Endothelial cell of umbilical vein (primary cell): ENCODE measurements at regions not wholly inside any gene's neighbourhood (a gene's known extent, or its start where the extent isn't known, plus 50 kb on each side); places are given as distances from the start of the nearest gene placed in this dataset.

Experiments used
- BruUV-seq: library from RNA; stranded (reverse); fragments of 400-500 nt; replicated peaks from 2 replicates; lab custom pipeline; 2021; lab: Mats Ljungman, UMichigan
- CTCF ChIA-PET: fragments of 300-600, 350-600 bp; sonication (Branson Sonifier 250); formaldehyde crosslinking; loops from one replicate; lab custom pipeline; 2021; ENCODE audit warnings: antibody characterized with exemption, inconsistent platforms; lab: Charles Lee
- POLR2A ChIA-PET: fragments of 300-600, 350-600 bp; sonication (Branson Sonifier 250); formaldehyde crosslinking; loops from one replicate; lab custom pipeline; 2021; ENCODE audit warnings: antibody characterized with exemption, inconsistent platforms; lab: Charles Lee
- DNase-seq: peaks from one replicate; pipeline ENCODE4 v3.0.0-alpha.2; 2011; ENCODE audit warnings: low read depth, low spot score
- FAIRE-seq: peaks from 2 replicates; lab custom pipeline; 2011; peaks lifted over from hg19 to GRCh38; lab: Jason Lieb, UNC
- H2AFZ ChIP-seq: 2 replicates; pipeline ENCODE4 v1.6.0; 2012; ENCODE audit warnings: low read depth, low read length, control low read depth, inconsistent platforms
- H3K27ac ChIP-seq: 2 replicates; pipeline ENCODE4 v1.5.1; 2011; ENCODE audit warnings: low read depth, mild to moderate bottlenecking, control low read depth, low read length, moderate library complexity; ENCODE audit not compliant: insufficient read depth
- H3K27me3 ChIP-seq, 2 experiments: 2 replicates each; pipeline versions ENCODE4 v1.6.0 to v1.6.1; 2011; ENCODE audit warnings: low read length in 2 of 2, mixed read lengths in 1 of 2; ENCODE audit not compliant: control insufficient read depth in 2 of 2, insufficient read depth in 2 of 2
- H3K36me3 ChIP-seq, 2 experiments: 2 replicates in 1 of 2; 3 replicates in 1 of 2; pipeline ENCODE4 v1.5.1; 2011; ENCODE audit warnings: low read length in 2 of 2, mild to moderate bottlenecking in 1 of 2, moderate library complexity in 1 of 2; ENCODE audit not compliant: control insufficient read depth in 2 of 2, insufficient read depth in 2 of 2; ENCODE audit errors: extremely low read depth in 1 of 2
- H3K4me1 ChIP-seq: 3 replicates; pipeline ENCODE4 v1.5.1; 2011; ENCODE audit warnings: mild to moderate bottlenecking, low read length; ENCODE audit not compliant: control insufficient read depth, insufficient read depth; ENCODE audit errors: extremely low read depth
- H3K4me2 ChIP-seq: 2 replicates; pipeline ENCODE4 v1.6.1; 2011; ENCODE audit warnings: low read length, control low read depth, mixed read lengths; ENCODE audit not compliant: insufficient read depth
- H3K4me3 ChIP-seq, 3 experiments: fragments of 200-600 bp in 1 of 3; sonication (generic), shearing (Covaris generic) in 1 of 3; replicated peaks in 1 of 3; 2 replicates each; pipeline ENCODE4 v1.5.1; 2011 to 2016; ENCODE audit warnings: control low read depth in 3 of 3, low read length in 3 of 3, mild to moderate bottlenecking in 2 of 3, inconsistent platforms in 1 of 3, low read depth in 1 of 3, moderate library complexity in 1 of 3; ENCODE audit not compliant: insufficient read depth in 1 of 3
- H3K79me2 ChIP-seq: 2 replicates; pipeline ENCODE4 v1.6.0; 2012; ENCODE audit warnings: low read length, inconsistent platforms; ENCODE audit not compliant: control insufficient read depth, insufficient read depth
- H3K9ac ChIP-seq: replicated peaks from 2 replicates; pipeline ENCODE3; 2011; ENCODE audit warnings: low read length, control low read depth; ENCODE audit not compliant: insufficient read depth; ENCODE audit errors: extremely low read depth
- H3K9me1 ChIP-seq: replicated peaks from 3 replicates; pipeline ENCODE4 v1.6.0; 2011; ENCODE audit warnings: mild to moderate bottlenecking, low read length; ENCODE audit not compliant: control insufficient read depth, insufficient read depth; ENCODE audit errors: extremely low read depth
- H3K9me3 ChIP-seq: replicated peaks from 2 replicates; pipeline ENCODE4 v1.5.1; 2012; ENCODE audit warnings: low read length, inconsistent platforms; ENCODE audit not compliant: control insufficient read depth, insufficient read depth
- H4K20me1 ChIP-seq: replicated peaks from 2 replicates; pipeline ENCODE3; 2011; ENCODE audit warnings: mild to moderate bottlenecking, low read length; ENCODE audit not compliant: control insufficient read depth, insufficient read depth; ENCODE audit errors: extremely low read depth
- EZH2 ChIP-seq: IDR thresholded peaks from 2 replicates; pipeline ENCODE4 v1.6.1; 2012; ENCODE audit warnings: borderline replicate concordance, low read depth, mild to moderate bottlenecking, moderate library complexity, low read length, inconsistent platforms; ENCODE audit not compliant: severe bottlenecking
- FOS ChIP-seq: IDR thresholded peaks from 2 replicates; pipeline ENCODE4 v1.6.1; 2011; ENCODE audit warnings: mild to moderate bottlenecking, low read length, moderate library complexity, borderline replicate concordance; ENCODE audit not compliant: insufficient read depth
- GATA2 ChIP-seq: IDR thresholded peaks from 2 replicates; pipeline ENCODE4 v1.7.0; 2011; ENCODE audit warnings: low read depth, mild to moderate bottlenecking, moderate library complexity, mixed read lengths, low read length; ENCODE audit not compliant: insufficient read length, insufficient read depth
- JUN ChIP-seq: IDR thresholded peaks from 2 replicates; pipeline ENCODE4 v1.6.1; 2011; ENCODE audit warnings: borderline replicate concordance, low read depth; ENCODE audit not compliant: insufficient read length, insufficient read depth
- MYC ChIP-seq: IDR thresholded peaks from one replicate; pipeline ENCODE4 v1.6.1; 2011; ENCODE audit warnings: mild to moderate bottlenecking, low read depth, low read length
- POLR2A ChIP-seq: IDR thresholded peaks from 2 replicates; pipeline ENCODE4 v1.6.1; 2012; ENCODE audit warnings: low read depth, mild to moderate bottlenecking, control low read depth, low read length
- POLR2AphosphoS5 ChIP-seq: IDR thresholded peaks from 2 replicates; pipeline ENCODE4 v1.6.1; 2012; ENCODE audit warnings: low read depth, mild to moderate bottlenecking, control low read depth, low read length, moderate library complexity; ENCODE audit not compliant: insufficient read depth
- dilution Hi-C: fragments of 300-500 bp; cut with MboI; formaldehyde crosslinking; loops from one replicate; pipeline ENCODE4 v1.15.0; 2019; ENCODE audit warnings: low sequenced_read_pairs; ENCODE audit not compliant: extremely low pct_ligation_motif_present
- intact Hi-C: fragments of 100-400 bp; cut with micrococcal nuclease; formaldehyde crosslinking; loops from one replicate; pipeline ENCODE4 v1.10.0; 2022
- TF ChIP-seq, protein P1 (sequence below): IDR thresholded peaks from 2 replicates; pipeline ENCODE4 v1.6.1; 2011; ENCODE audit not compliant: insufficient read depth, insufficient read length
- TF ChIP-seq, protein P2 (sequence below), 2 donors: IDR thresholded peaks; 1 replicate in 1 of 2; 2 replicates in 1 of 2; pipeline ENCODE4 v1.5.1; 2011; ENCODE audit warnings: low read length in 2 of 2, mild to moderate bottlenecking in 2 of 2, moderate library complexity in 2 of 2, control low read depth in 1 of 2, inconsistent platforms in 1 of 2, low read depth in 1 of 2; ENCODE audit not compliant: insufficient read depth in 1 of 2; ENCODE audit errors: extremely low read depth in 1 of 2

DNA sequence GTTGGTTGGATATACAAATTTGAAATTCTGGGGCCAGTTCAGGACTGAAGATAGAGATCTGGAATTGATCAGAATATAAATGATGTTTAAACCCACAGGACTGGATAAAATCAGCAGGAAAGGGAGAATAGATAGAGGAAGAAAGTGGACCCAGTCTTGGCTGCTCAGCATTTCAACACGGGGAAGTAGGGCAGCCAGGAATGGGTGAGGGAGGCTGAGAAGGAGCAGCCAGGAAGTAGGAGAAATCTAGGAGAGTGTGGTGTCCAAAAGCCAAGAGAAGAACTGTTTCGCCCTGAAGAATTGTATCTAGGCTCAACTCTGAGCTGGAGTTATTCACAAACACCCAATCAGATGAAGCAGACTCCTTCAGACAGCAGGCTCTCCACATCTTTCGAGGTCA is 197.9 kb downstream of the CDCA7 start:
- FAIRE-seq: no peak
- dilution Hi-C loops: no loop called here
- intact Hi-C loops: no loop called here

DNA sequence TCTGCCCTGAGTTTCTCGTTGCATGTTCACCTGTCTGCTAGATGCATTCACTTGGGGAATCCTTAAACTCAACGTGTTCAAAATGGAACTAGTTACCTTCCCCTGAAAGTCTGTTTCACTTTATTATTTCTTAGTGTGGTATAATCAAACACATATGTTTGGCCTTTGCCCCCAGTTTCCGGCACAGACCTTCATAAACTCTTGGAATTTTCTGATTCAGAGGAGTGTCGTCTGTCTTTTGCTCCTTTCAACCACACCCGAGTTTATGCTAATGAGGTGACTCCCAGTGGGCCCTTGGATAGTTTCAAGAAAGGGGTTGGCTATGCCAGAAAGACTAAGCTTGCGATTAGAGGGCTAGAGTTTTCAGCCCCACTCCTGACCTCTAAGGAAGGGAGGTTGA is 198.9 kb downstream of the CDCA7 start:
- Histone ChIP-seq H4K20me1 (no peaks in the 10 kb centered on the region), H3K9me3 (no peaks in the 10 kb centered on the region), H3K9me1 (no peaks in the 10 kb centered on the region), H3K27me3 (peaks cover 6 to 25% of the 10 kb centered on the region in 2 experiments), H3K36me3 (no peaks in the 10 kb centered on the region), H3K4me2 (no peak overlapping the region), H3K9ac (no peak overlapping the region), H3K4me3 (no peak overlapping the region), H2AFZ (no peak overlapping the region), H3K4me1 (no peaks in the 10 kb centered on the region), H3K79me2 (no peaks in the 10 kb centered on the region), H3K27ac (no peak overlapping the region)
- BruUV-seq: no TSS peak
- intact Hi-C loops: no loop called here
- POLR2A ChIA-PET: no interaction called here
- CTCF ChIA-PET: no interaction called here
- DNase-seq (no peak), FAIRE-seq (no peak)
- dilution Hi-C loops: no loop called here
- no peak for TF ChIP-seq POLR2AphosphoS5
- TF ChIP-seq JUN: no peak
- TF ChIP-seq MYC: no peak
- no peak for TF ChIP-seq GATA2
- TF ChIP-seq, protein P1, sequence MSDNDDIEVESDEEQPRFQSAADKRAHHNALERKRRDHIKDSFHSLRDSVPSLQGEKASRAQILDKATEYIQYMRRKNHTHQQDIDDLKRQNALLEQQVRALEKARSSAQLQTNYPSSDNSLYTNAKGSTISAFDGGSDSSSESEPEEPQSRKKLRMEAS: no peak
- no peak for TF ChIP-seq EZH2
- TF ChIP-seq, protein P2, sequence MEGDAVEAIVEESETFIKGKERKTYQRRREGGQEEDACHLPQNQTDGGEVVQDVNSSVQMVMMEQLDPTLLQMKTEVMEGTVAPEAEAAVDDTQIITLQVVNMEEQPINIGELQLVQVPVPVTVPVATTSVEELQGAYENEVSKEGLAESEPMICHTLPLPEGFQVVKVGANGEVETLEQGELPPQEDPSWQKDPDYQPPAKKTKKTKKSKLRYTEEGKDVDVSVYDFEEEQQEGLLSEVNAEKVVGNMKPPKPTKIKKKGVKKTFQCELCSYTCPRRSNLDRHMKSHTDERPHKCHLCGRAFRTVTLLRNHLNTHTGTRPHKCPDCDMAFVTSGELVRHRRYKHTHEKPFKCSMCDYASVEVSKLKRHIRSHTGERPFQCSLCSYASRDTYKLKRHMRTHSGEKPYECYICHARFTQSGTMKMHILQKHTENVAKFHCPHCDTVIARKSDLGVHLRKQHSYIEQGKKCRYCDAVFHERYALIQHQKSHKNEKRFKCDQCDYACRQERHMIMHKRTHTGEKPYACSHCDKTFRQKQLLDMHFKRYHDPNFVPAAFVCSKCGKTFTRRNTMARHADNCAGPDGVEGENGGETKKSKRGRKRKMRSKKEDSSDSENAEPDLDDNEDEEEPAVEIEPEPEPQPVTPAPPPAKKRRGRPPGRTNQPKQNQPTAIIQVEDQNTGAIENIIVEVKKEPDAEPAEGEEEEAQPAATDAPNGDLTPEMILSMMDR (IDR thresholded peaks at IDR 0.05; ENCODE audit: extremely low read depth in 1 of 2, insufficient read depth in 1 of 2, low read depth in 1 of 2, low read length in 2 of 2): no peak
- no peak for TF ChIP-seq FOS
- no peak for TF ChIP-seq POLR2A

More for the DNA sequence above, 197.9 kb downstream of the CDCA7 start:
- Histone ChIP-seq H2AFZ (no peak overlapping the region), H3K4me2 (no peak overlapping the region), H3K27ac (no peak overlapping the region), H4K20me1 (no peaks in the 10 kb centered on the region), H3K4me3 (no peak overlapping the region), H3K9me3 (no peaks in the 10 kb centered on the region), H3K36me3 (no peaks in the 10 kb centered on the region), H3K79me2 (no peaks in the 10 kb centered on the region), H3K9ac (no peak overlapping the region), H3K4me1 (no peaks in the 10 kb centered on the region), H3K9me1 (no peaks in the 10 kb centered on the region), H3K27me3 (peaks cover 5 to 21% of the 10 kb centered on the region in 2 experiments)
- ChIA-PET POLR2A (no interaction called here), CTCF (no interaction called here)
- no TSS peak for BruUV-seq
- TF ChIP-seq, protein P1: no peak
- no peak for DNase-seq
